IMR-90 (cell line): ENCODE measurements at regions not wholly inside any gene's neighbourhood (a gene's known extent, or its start where the extent isn't known, plus 50 kb on each side); places are given as distances from the start of the nearest gene placed in this dataset.

ENCODE experiments used
- ATAC-seq: fragments of 200-7000 bp; cut with Tn5 transposase; 2 replicates; pipeline ENCODE4 v1.9.1; 2020; ENCODE audit warnings: low read depth, mild to moderate bottlenecking, moderate library complexity
- BruUV-seq: library from RNA; stranded (reverse); fragments of 400-500 nt; replicated peaks from 2 replicates; lab custom pipeline; 2021; lab: Mats Ljungman, UMichigan
- CTCF ChIA-PET: fragments of 300-600 bp; formaldehyde crosslinking; extraction: SDS; loops from one replicate; lab custom pipeline; 2021; ENCODE audit warnings: antibody characterized with exemption; lab: Yijun Ruan, JAX
- POLR2A ChIA-PET: fragments of 300-600 bp; sonication (Branson Sonifier 250); formaldehyde crosslinking; loops from one replicate; lab custom pipeline; 2022; ENCODE audit warnings: antibody characterized with exemption; ENCODE audit not compliant: unreplicated experiment; lab: Charles Lee
- DNase-seq: peaks from one replicate; pipeline ENCODE4 v3.0.0; 2013
- H2AFZ ChIP-seq: replicated peaks from 2 replicates; pipeline ENCODE3; 2013; ENCODE audit warnings: low read length, mild to moderate bottlenecking; ENCODE audit not compliant: poor library complexity
- H2AK5ac ChIP-seq: 2 replicates; pipeline ENCODE4 v1.6.1; 2013; ENCODE audit warnings: low read depth, low read length, inconsistent platforms
- H2AK9ac ChIP-seq: replicated peaks from 2 replicates; pipeline ENCODE3; 2013; ENCODE audit warnings: mild to moderate bottlenecking, low read depth, low read length, moderate library complexity; ENCODE audit not compliant: poor library complexity
- H2BK120ac ChIP-seq: 2 replicates; pipeline ENCODE4 v1.6.1; 2013; ENCODE audit warnings: low read depth, low read length, inconsistent platforms
- H2BK15ac ChIP-seq: 3 replicates; pipeline ENCODE4 v1.6.1; 2013; ENCODE audit warnings: low read depth, low read length, inconsistent platforms
- H2BK20ac ChIP-seq: 2 replicates; pipeline ENCODE4 v1.6.1; 2013; ENCODE audit warnings: low read depth, mild to moderate bottlenecking, inconsistent platforms, low read length, moderate library complexity
- H2BK5ac ChIP-seq: 2 replicates; pipeline ENCODE4 v1.6.1; 2013; ENCODE audit warnings: mild to moderate bottlenecking, low read depth, low read length, inconsistent platforms; ENCODE audit not compliant: poor library complexity, severe bottlenecking
- H3K14ac ChIP-seq: replicated peaks from 2 replicates; pipeline ENCODE4 v1.6.1; 2013; ENCODE audit warnings: low read depth, low read length, inconsistent platforms
- H3K18ac ChIP-seq: 2 replicates; pipeline ENCODE4 v1.6.1; 2013; ENCODE audit warnings: low read depth, low read length, control low read depth
- H3K23ac ChIP-seq: 2 replicates; pipeline ENCODE4 v1.6.1; 2013; ENCODE audit warnings: low read depth, low read length, inconsistent platforms
- H3K27ac ChIP-seq: 2 replicates; pipeline ENCODE4 v1.5.1; 2013; ENCODE audit warnings: mild to moderate bottlenecking, control low read depth, low read length; ENCODE audit not compliant: insufficient read depth
- H3K27me3 ChIP-seq: 2 replicates; pipeline ENCODE4 v1.6.1; 2013; ENCODE audit warnings: low read length; ENCODE audit not compliant: control insufficient read depth, insufficient read depth
- H3K36me3 ChIP-seq: 2 replicates; pipeline ENCODE4 v1.6.1; 2013; ENCODE audit warnings: low read length, mixed read lengths; ENCODE audit not compliant: control insufficient read depth, insufficient read depth
- H3K4ac ChIP-seq: 2 replicates; pipeline ENCODE4 v1.6.1; 2013; ENCODE audit warnings: low read depth, low read length, inconsistent platforms
- H3K4me1 ChIP-seq: 2 replicates; pipeline ENCODE4 v1.6.1; 2013; ENCODE audit warnings: low read length, mixed read lengths; ENCODE audit not compliant: control insufficient read depth, insufficient read depth
- H3K4me2 ChIP-seq: 2 replicates; pipeline ENCODE4 v1.6.1; 2013; ENCODE audit warnings: low read depth, mild to moderate bottlenecking, control low read depth, low read length, moderate library complexity
- H3K4me3 ChIP-seq: 2 replicates; pipeline ENCODE4 v1.5.1; 2013; ENCODE audit warnings: low read depth, mild to moderate bottlenecking, control low read depth, low read length, moderate library complexity; ENCODE audit not compliant: insufficient read depth
- H3K56ac ChIP-seq: 2 replicates; pipeline ENCODE4 v1.6.1; 2013; ENCODE audit warnings: low read length, inconsistent platforms; ENCODE audit not compliant: insufficient read depth; ENCODE audit errors: extremely low read depth
- H3K79me1 ChIP-seq, 2 experiments: 2 replicates each; pipeline ENCODE4 v1.6.1; 2013; ENCODE audit warnings: low read length in 2 of 2, inconsistent platforms in 1 of 2, low read depth in 1 of 2
- H3K9ac ChIP-seq: 2 replicates; pipeline ENCODE4 v1.6.1; 2013; ENCODE audit warnings: low read depth, low read length, control low read depth
- H3K9me1 ChIP-seq: 2 replicates; pipeline ENCODE4 v1.6.1; 2013; ENCODE audit warnings: low read length, inconsistent platforms; ENCODE audit not compliant: insufficient read depth
- H3K9me3 ChIP-seq: 2 replicates; pipeline ENCODE4 v1.6.1; 2013; ENCODE audit warnings: low read length; ENCODE audit not compliant: control insufficient read depth, insufficient read depth
- H4K20me1 ChIP-seq: 2 replicates; pipeline ENCODE4 v1.6.1; 2013; ENCODE audit warnings: low read length, inconsistent platforms; ENCODE audit not compliant: insufficient read depth
- H4K5ac ChIP-seq: 2 replicates; pipeline ENCODE4 v1.6.1; 2013; ENCODE audit warnings: mild to moderate bottlenecking, low read depth, low read length, control low read depth
- H4K8ac ChIP-seq, 2 experiments: 2 replicates each; pipeline ENCODE4 v1.6.1; 2013; ENCODE audit warnings: low read depth in 2 of 2, low read length in 2 of 2, control low read depth in 1 of 2, inconsistent platforms in 1 of 2
- H4K91ac ChIP-seq: 2 replicates; pipeline ENCODE4 v1.6.1; 2013; ENCODE audit warnings: low read depth, low read length, inconsistent platforms; ENCODE audit not compliant: insufficient read depth
- BHLHE40 ChIP-seq: fragments of 150-350 bp; IDR thresholded peaks from 2 replicates; pipeline ENCODE4 v1.6.1; 2016; ENCODE audit warnings: mild to moderate bottlenecking, low read depth, low read length
- CEBPB ChIP-seq: IDR thresholded peaks from 2 replicates; pipeline ENCODE4 v1.6.1; 2012; ENCODE audit warnings: low read depth, low read length, improper control_type of control experiment
- CHD1 ChIP-seq: IDR thresholded peaks from 2 replicates; pipeline ENCODE4 v1.6.1; 2012; ENCODE audit warnings: low read depth, low read length, improper control_type of control experiment
- CTCF ChIP-seq: conservative IDR thresholded peaks from 2 replicates; pipeline ENCODE4 v1.5.1; 2012; ENCODE audit warnings: mild to moderate bottlenecking, low read depth, low read length, improper control_type of control experiment
- ELK1 ChIP-seq: fragments of 150-350 bp; IDR thresholded peaks from 2 replicates; pipeline ENCODE4 v1.6.1; 2016; ENCODE audit warnings: low read depth, mild to moderate bottlenecking, low read length, moderate library complexity, borderline replicate concordance
- FOS ChIP-seq: fragments of 150-350 bp; IDR thresholded peaks from 2 replicates; pipeline ENCODE4 v1.6.1; 2016; ENCODE audit warnings: low read depth, low read length
- MAFK ChIP-seq: IDR thresholded peaks from 2 replicates; pipeline ENCODE4 v1.6.1; 2012; ENCODE audit warnings: low read depth, low read length, improper control_type of control experiment
- MAZ ChIP-seq: IDR thresholded peaks from 2 replicates; pipeline ENCODE4 v1.6.1; 2012; ENCODE audit warnings: low read depth, mild to moderate bottlenecking, low read length, improper control_type of control experiment, moderate library complexity, borderline replicate concordance
- NFE2L2 ChIP-seq: fragments of 150-350 bp; IDR thresholded peaks from 2 replicates; pipeline ENCODE4 v1.6.1; 2016; ENCODE audit warnings: low read depth, mild to moderate bottlenecking, low read length
- POLR2A ChIP-seq: IDR thresholded peaks from 2 replicates; pipeline ENCODE4 v1.6.1; 2012; ENCODE audit warnings: mild to moderate bottlenecking, low read depth, low read length
- RAD21 ChIP-seq: IDR thresholded peaks from 2 replicates; pipeline ENCODE4 v1.6.1; 2012; ENCODE audit warnings: low read length, improper control_type of control experiment
- RCOR1 ChIP-seq: IDR thresholded peaks from 2 replicates; pipeline ENCODE4 v1.6.1; 2012; ENCODE audit warnings: mild to moderate bottlenecking, low read length, improper control_type of control experiment; ENCODE audit not compliant: insufficient replicate concordance
- RFX5 ChIP-seq: IDR thresholded peaks from 2 replicates; pipeline ENCODE4 v1.8.0; 2012; ENCODE audit warnings: low read depth, mild to moderate bottlenecking, low read length, moderate library complexity
- USF2 ChIP-seq: fragments of 150-350 bp; IDR thresholded peaks from 2 replicates; pipeline ENCODE4 v1.6.1; 2017; ENCODE audit warnings: mild to moderate bottlenecking, antibody characterized with exemption, low read length, low read depth
- WGBS, 2 experiments: methylation state at CpG; one replicate each; pipeline versions ENCODE4 v1.1.5 to v1.1.7; 2013; ENCODE audit warnings: missing lambda C conversion rate in 2 of 2; ENCODE audit not compliant: insufficient read length in 1 of 2; ENCODE audit errors: extremely low coverage in 2 of 2; 5-methylcytosine and 5-hydroxymethylcytosine counted together
- dilution Hi-C: fragments of 300-500 bp; cut with HindIII; formaldehyde crosslinking; loops from one replicate; pipeline ENCODE4 v1.14.3; 2018; ENCODE audit warnings: low sequenced_read_pairs; ENCODE audit not compliant: unreplicated experiment
- in situ Hi-C: fragments of 300-500 bp; cut with MboI; formaldehyde crosslinking; loops from 3 replicates; pipeline ENCODE4 v1.14.3; 2019; ENCODE audit warnings: low sequenced_read_pairs, inconsistent platforms, mixed read lengths
- intact Hi-C: fragments of 100-400 bp; cut with micrococcal nuclease; formaldehyde crosslinking; loops from 2 replicates; pipeline ENCODE4 v1.10.0; 2022

- no peak overlapping the region for H3K18ac ChIP-seq
- no peak overlapping the region for H2BK120ac ChIP-seq
- H4K20me1 ChIP-seq = no peaks in the 10 kb centered on the region
- no peak overlapping the region for H3K9ac ChIP-seq
- in situ Hi-C loops = no loop called here
- BruUV-seq = no TSS peak
- no peak for ATAC-seq
- no peak overlapping the region for H2AK5ac ChIP-seq
- ChIA-PET CTCF (interaction anchor here (0.6 to 1.5 kb wide), 2 partner anchors 10 to 359 kb away, joined by 3 read pairs; no protein-coding TSS in a partner anchor), POLR2A (no interaction called here)
- H3K36me3 ChIP-seq = no peaks in the 10 kb centered on the region
- H3K14ac ChIP-seq = no peak overlapping the region
- TF ChIP-seq BHLHE40 = no peak
- TF ChIP-seq NFE2L2 = no peak
- no peak for TF ChIP-seq RAD21
- TF ChIP-seq POLR2A = no peak
- no peak for TF ChIP-seq CHD1
- no peak for TF ChIP-seq ELK1
- TF ChIP-seq FOS = no peak
- TF ChIP-seq MAZ = no peak
- no peak for TF ChIP-seq USF2
- no peak for TF ChIP-seq CEBPB
- no peak for TF ChIP-seq RCOR1
- TF ChIP-seq MAFK = no peak
- TF ChIP-seq CTCF = no peak
- TF ChIP-seq RFX5 = no peak
- dilution Hi-C loops = no loop called here
- no peak overlapping the region for H4K8ac ChIP-seq
- no peak overlapping the region for H3K56ac ChIP-seq
- no peaks in the 10 kb centered on the region for H3K27me3 ChIP-seq
- no peaks in the 10 kb centered on the region for H3K79me1 ChIP-seq
- H2BK15ac ChIP-seq = no peak overlapping the region
- DNase-seq = no peak
- intact Hi-C loops = no loop called here
- no peak overlapping the region for H3K4me2 ChIP-seq
- H3K4me1 ChIP-seq = no peaks in the 10 kb centered on the region
- H3K9me3 ChIP-seq = no peaks in the 10 kb centered on the region
- H3K23ac ChIP-seq = no peak overlapping the region
- H4K5ac ChIP-seq = no peak overlapping the region
- H3K27ac ChIP-seq = no peak overlapping the region
- no peak overlapping the region for H4K91ac ChIP-seq
- no peak overlapping the region for H2AFZ ChIP-seq
- no peak overlapping the region for H3K4me3 ChIP-seq
- H2BK20ac ChIP-seq = no peak overlapping the region
- no CpG with 5 or more reads among the region's 2 CpGs for WGBS, 2 experiments
- no peak overlapping the region for H2AK9ac ChIP-seq
- no peak overlapping the region for H2BK5ac ChIP-seq
- H3K4ac ChIP-seq = no peak overlapping the region
- H3K9me1 ChIP-seq = no peaks in the 10 kb centered on the region
These were observed 118.7 kb upstream of the KCTD1 start for GRCh38 chr18:26667046-26667445.
